Esophagus squamous epithelium (tissue), 5 donors: ENCODE measurements at regions not wholly inside any gene's neighbourhood (a gene's known extent, or its start where the extent isn't known, plus 50 kb on each side); places are given as distances from the start of the nearest gene placed in this dataset.

Source experiments
- DNase-seq: peaks from one replicate; lab custom pipeline; 2025; lab: John Stamatoyannopoulos, UW
- H3K27ac ChIP-seq, 4 donors: fragments of 200-600 bp; sonication (generic); one replicate each; pipeline ENCODE4 v1.5.1; 2016 to 2019; ENCODE audit warnings: mild to moderate bottlenecking in 1 of 4
- H3K27me3 ChIP-seq, 4 donors: fragments of 200-600 bp; sonication (generic); 1 replicate in 3 of 4; 2 replicates in 1 of 4; pipeline versions ENCODE4 v1.5.1 to v1.6.0; 2017 to 2021; ENCODE audit warnings: antibody characterized with exemption in 1 of 4
- H3K36me3 ChIP-seq, 3 donors: fragments of 200-600 bp; sonication (generic); one replicate each; pipeline ENCODE4 v1.5.1; 2016 to 2019
- H3K4me1 ChIP-seq, 3 donors: fragments of 200-600 bp; sonication (generic); one replicate each; pipeline ENCODE4 v1.5.1; 2017 to 2019
- H3K4me3 ChIP-seq, 4 donors: fragments of 200-600 bp; sonication (generic); 1 replicate in 3 of 4; 2 replicates in 1 of 4; pipeline ENCODE4 v1.5.1; 2016 to 2019; ENCODE audit warnings: mild to moderate bottlenecking in 2 of 4, moderate library complexity in 1 of 4
- H3K9me3 ChIP-seq, 3 donors: fragments of 200-600 bp; sonication (generic); one replicate each; pipeline ENCODE4 v1.5.1; 2016 to 2019
- CTCF ChIP-seq, 6 experiments: fragments of 450-650 bp in 4 of 6; fragments of 200-600 bp in 2 of 6; sonication (generic) in 2 of 6; IDR thresholded peaks; one replicate each; pipeline ENCODE4 v1.5.1; 2016 to 2019; ENCODE audit warnings: antibody characterized with exemption in 6 of 6, mild to moderate bottlenecking in 4 of 6, moderate library complexity in 4 of 6
- POLR2A ChIP-seq, 4 donors: fragments of 450-650 bp; IDR thresholded peaks; one replicate each; pipeline ENCODE4 v1.6.1; 2017; ENCODE audit warnings: antibody characterized with exemption in 4 of 4, mild to moderate bottlenecking in 4 of 4, moderate library complexity in 3 of 4
- WGBS, 2 donors: methylation state at CpG; one replicate each; pipeline ENCODE4 v1.1.5; 2018; 5-methylcytosine and 5-hydroxymethylcytosine counted together
- intact Hi-C: fragments of 100-400 bp; cut with DNase I; formaldehyde crosslinking; loops from one replicate; pipeline ENCODE4 v1.15.0; 2022
- donor health status: DM: yes; HTN: yes; CAD: no.

- Histone ChIP-seq H3K27ac (no peak overlapping the region), H3K27me3 (no peaks in the 10 kb centered on the region), H3K9me3 (no peaks in the 10 kb centered on the region), H3K4me3 (no peak overlapping the region), H3K36me3 (no peaks in the 10 kb centered on the region), H3K4me1 (no peaks in the 10 kb centered on the region)
- no peak for DNase-seq
- WGBS, 2 donors, result 56 to 59% methylated on average over 1 of the region's 1 CpG
- TF ChIP-seq POLR2A (IDR thresholded peaks at IDR 0.05), result no peak
- TF ChIP-seq CTCF (IDR thresholded peaks at IDR 0.05), result no peak
- intact Hi-C loops, result no loop called here
Measured at GRCh38 chr2:81542119-81542518, 1237.6 kb upstream of the LRRTM1 start.

GRCh38 chr2:81529944-81530343 is 1225.4 kb upstream of the LRRTM1 start:
- DNase-seq, result no peak
- 42 to 44% methylated on average over 6 of the region's 6 CpGs for WGBS, 2 donors
- intact Hi-C loops, result no loop called here
- Histone ChIP-seq H3K27me3 (no peaks in the 10 kb centered on the region), H3K36me3 (no peaks in the 10 kb centered on the region), H3K4me3 (no peak overlapping the region), H3K9me3 (no peaks in the 10 kb centered on the region), H3K4me1 (no peaks in the 10 kb centered on the region), H3K27ac (no peak overlapping the region)
- TF ChIP-seq POLR2A (IDR thresholded peaks at IDR 0.05) (no peak), CTCF (IDR thresholded peaks at IDR 0.05) (no peak)

- intact Hi-C loops, result no loop called here
- no peak for TF ChIP-seq POLR2A (IDR thresholded peaks at IDR 0.05)
- no peak for TF ChIP-seq CTCF (IDR thresholded peaks at IDR 0.05)
- no peak overlapping the region for H3K4me3 ChIP-seq
Measured at GRCh38 chr2:81528852-81529480, 1224.4 kb upstream of the LRRTM1 start.

GRCh38 chr2:81523344-81523743 is 1218.8 kb upstream of the LRRTM1 start:
- DNase-seq, result no peak
- Histone ChIP-seq H3K9me3 (no peaks in the 10 kb centered on the region), H3K36me3 (no peaks in the 10 kb centered on the region), H3K27ac (no peak overlapping the region), H3K4me1 (no peaks in the 10 kb centered on the region), H3K27me3 (no peaks in the 10 kb centered on the region), H3K4me3 (no peak overlapping the region)
- WGBS, 2 donors, result 65 to 69% methylated on average over 2 of the region's 2 CpGs
- TF ChIP-seq CTCF (IDR thresholded peaks at IDR 0.05) (no peak), POLR2A (IDR thresholded peaks at IDR 0.05) (no peak)
- intact Hi-C loops, result no loop called here

More at GRCh38 chr2:81528852-81529480, 1224.4 kb upstream of the LRRTM1 start:
- WGBS, 2 donors, result 61 to 77% methylated on average over 3 of the region's 3 CpGs
- H3K9me3 ChIP-seq, result no peaks in the 10 kb centered on the region
- H3K36me3 ChIP-seq, result no peaks in the 10 kb centered on the region
- H3K4me1 ChIP-seq, result no peaks in the 10 kb centered on the region
- no peaks in the 10 kb centered on the region for H3K27me3 ChIP-seq
- no peak overlapping the region for H3K27ac ChIP-seq
- DNase-seq, result no peak

GRCh38 chr2:81513328-81513727 is 1208.8 kb upstream of the LRRTM1 start:
- H3K4me3 ChIP-seq, result no peak overlapping the region
- 58 to 75% methylated on average over 2 of the region's 2 CpGs for WGBS, 2 donors
- no peaks in the 10 kb centered on the region for H3K27me3 ChIP-seq
- no peaks in the 10 kb centered on the region for H3K4me1 ChIP-seq
- no peaks in the 10 kb centered on the region for H3K36me3 ChIP-seq
- H3K9me3 ChIP-seq, result no peaks in the 10 kb centered on the region
- H3K27ac ChIP-seq, result no peak overlapping the region
- no peak for DNase-seq
- intact Hi-C loops, result no loop called here
- TF ChIP-seq CTCF (IDR thresholded peaks at IDR 0.05), result no peak
- no peak for TF ChIP-seq POLR2A (IDR thresholded peaks at IDR 0.05)
